Spinal cord (tissue), 9 donors: ENCODE measurements at regions not wholly inside any gene's neighbourhood (a gene's known extent, or its start where the extent isn't known, plus 50 kb on each side); places are given as distances from the start of the nearest gene placed in this dataset.

Experiments
- DNase-seq, 6 donors: peaks; one replicate each; pipeline versions ENCODE4 v3.0.0 to v3.0.0-alpha.2; 2013 to 2015; ENCODE audit warnings: low spot score in 6 of 6, low read depth in 4 of 6
- H3K27ac ChIP-seq: one replicate; pipeline ENCODE4 v1.5.1; 2013; ENCODE audit warnings: low read depth, low read length, control low read depth
- H3K27me3 ChIP-seq: one replicate; pipeline ENCODE4 v1.6.1; 2013; ENCODE audit warnings: low read length; ENCODE audit not compliant: control insufficient read depth, insufficient read depth
- H3K36me3 ChIP-seq: one replicate; pipeline ENCODE4 v1.6.1; 2013; ENCODE audit warnings: low read length; ENCODE audit not compliant: control insufficient read depth, insufficient read depth
- H3K4me1 ChIP-seq: one replicate; pipeline ENCODE4 v1.6.1; 2013; ENCODE audit warnings: low read length; ENCODE audit not compliant: control insufficient read depth, insufficient read depth
- H3K4me3 ChIP-seq: one replicate; pipeline ENCODE4 v1.5.1; 2013; ENCODE audit warnings: low read depth, low read length, control low read depth
- H3K9me3 ChIP-seq: one replicate; pipeline ENCODE4 v1.6.1; 2013; ENCODE audit warnings: low read length; ENCODE audit not compliant: control insufficient read depth, insufficient read depth
- WGBS: methylation state at CpG from one replicate; pipeline ENCODE4 v1.1.5; 2013; ENCODE audit warnings: missing lambda C conversion rate; ENCODE audit not compliant: insufficient coverage; 5-methylcytosine and 5-hydroxymethylcytosine counted together
- donor health status: healthy.

GRCh38 chr16:9203956-9204355, 112.5 kb downstream of the HAPSTR1 start:
- DNase-seq, result no peak
- H3K4me3 ChIP-seq, result no peak overlapping the region
- no peaks in the 10 kb centered on the region for H3K36me3 ChIP-seq
- H3K27ac ChIP-seq, result no peak overlapping the region
- 100% methylated on average over 6 of the region's 10 CpGs for WGBS
- H3K9me3 ChIP-seq, result no peaks in the 10 kb centered on the region
- H3K4me1 ChIP-seq, result no peaks in the 10 kb centered on the region
- no peaks in the 10 kb centered on the region for H3K27me3 ChIP-seq

- Histone ChIP-seq H3K36me3 (no peaks in the 10 kb centered on the region), H3K27ac (no peak overlapping the region), H3K4me1 (no peaks in the 10 kb centered on the region), H3K9me3 (no peaks in the 10 kb centered on the region), H3K27me3 (no peaks in the 10 kb centered on the region), H3K4me3 (no peak overlapping the region)
- DNase-seq, result no peak
- WGBS, result 0% methylated on average over 1 of the region's 2 CpGs
Measured at GRCh38 chr16:9205661-9206060, 114.2 kb downstream of the HAPSTR1 start.

GRCh38 chr16:9206156-9206555, 114.7 kb downstream of the HAPSTR1 start:
- H3K27ac ChIP-seq, result no peak overlapping the region
- no peak overlapping the region for H3K4me3 ChIP-seq
- DNase-seq, result peak in 1 of 6 donors; percentile 6
- no peaks in the 10 kb centered on the region for H3K4me1 ChIP-seq
- no peaks in the 10 kb centered on the region for H3K9me3 ChIP-seq
- 55% methylated on average over 1 of the region's 3 CpGs for WGBS
- no peaks in the 10 kb centered on the region for H3K36me3 ChIP-seq
- no peaks in the 10 kb centered on the region for H3K27me3 ChIP-seq

DNA sequence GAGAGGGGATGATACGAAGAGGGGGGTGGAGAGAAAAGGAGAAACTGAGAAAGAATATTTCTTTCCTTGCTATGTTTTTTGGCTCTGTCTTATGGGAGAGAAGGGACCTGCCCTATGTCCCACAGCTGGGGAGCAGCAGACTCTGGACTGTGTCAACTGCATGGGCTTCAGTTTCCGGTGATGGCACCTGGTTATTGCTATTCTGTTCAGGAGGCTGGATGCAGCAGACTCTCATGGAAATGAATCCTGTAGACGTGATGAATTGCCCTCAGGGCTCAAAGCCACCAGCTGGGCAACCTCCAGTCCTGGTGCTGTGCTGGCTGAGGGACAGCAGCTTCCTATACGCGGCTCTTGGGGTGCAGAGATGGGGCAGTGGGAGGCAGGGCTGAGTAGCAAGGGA, 121.2 kb downstream of the HAPSTR1 start:
- Histone ChIP-seq H3K27ac (no peak overlapping the region), H3K27me3 (no peaks in the 10 kb centered on the region), H3K36me3 (no peaks in the 10 kb centered on the region), H3K4me3 (no peak overlapping the region), H3K4me1 (no peaks in the 10 kb centered on the region), H3K9me3 (no peaks in the 10 kb centered on the region)
- no peak for DNase-seq
- 61% methylated on average over 5 of the region's 5 CpGs for WGBS

DNA sequence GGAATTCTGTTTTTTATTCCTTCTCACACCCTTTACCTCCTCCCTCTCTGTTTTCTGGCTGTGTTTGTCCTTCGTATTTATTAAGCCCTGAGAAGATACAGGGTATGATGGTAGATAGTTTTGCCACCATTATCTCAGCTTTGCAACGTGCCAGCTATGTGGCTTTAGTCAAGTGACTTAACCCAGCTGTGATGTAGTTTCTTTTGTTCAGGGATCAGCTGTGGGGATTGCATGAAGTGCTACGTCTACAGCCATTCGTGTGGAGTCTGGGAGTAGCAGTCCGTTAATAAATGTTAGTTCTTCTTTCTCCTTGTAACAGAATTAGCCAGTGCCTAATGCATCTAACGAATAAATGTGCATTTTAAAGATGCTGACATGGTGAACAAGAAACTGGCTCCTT, 128.4 kb downstream of the HAPSTR1 start:
- H3K4me1 ChIP-seq, result no peaks in the 10 kb centered on the region
- 11% methylated on average over 3 of the region's 6 CpGs for WGBS
- H3K9me3 ChIP-seq, result peaks cover 3% of the 10 kb centered on the region
- H3K4me3 ChIP-seq, result no peak overlapping the region
- no peak overlapping the region for H3K27ac ChIP-seq
- H3K36me3 ChIP-seq, result no peaks in the 10 kb centered on the region
- H3K27me3 ChIP-seq, result no peaks in the 10 kb centered on the region
- peak in 2 of 6 donors; percentile 44 to 65 for DNase-seq

DNA sequence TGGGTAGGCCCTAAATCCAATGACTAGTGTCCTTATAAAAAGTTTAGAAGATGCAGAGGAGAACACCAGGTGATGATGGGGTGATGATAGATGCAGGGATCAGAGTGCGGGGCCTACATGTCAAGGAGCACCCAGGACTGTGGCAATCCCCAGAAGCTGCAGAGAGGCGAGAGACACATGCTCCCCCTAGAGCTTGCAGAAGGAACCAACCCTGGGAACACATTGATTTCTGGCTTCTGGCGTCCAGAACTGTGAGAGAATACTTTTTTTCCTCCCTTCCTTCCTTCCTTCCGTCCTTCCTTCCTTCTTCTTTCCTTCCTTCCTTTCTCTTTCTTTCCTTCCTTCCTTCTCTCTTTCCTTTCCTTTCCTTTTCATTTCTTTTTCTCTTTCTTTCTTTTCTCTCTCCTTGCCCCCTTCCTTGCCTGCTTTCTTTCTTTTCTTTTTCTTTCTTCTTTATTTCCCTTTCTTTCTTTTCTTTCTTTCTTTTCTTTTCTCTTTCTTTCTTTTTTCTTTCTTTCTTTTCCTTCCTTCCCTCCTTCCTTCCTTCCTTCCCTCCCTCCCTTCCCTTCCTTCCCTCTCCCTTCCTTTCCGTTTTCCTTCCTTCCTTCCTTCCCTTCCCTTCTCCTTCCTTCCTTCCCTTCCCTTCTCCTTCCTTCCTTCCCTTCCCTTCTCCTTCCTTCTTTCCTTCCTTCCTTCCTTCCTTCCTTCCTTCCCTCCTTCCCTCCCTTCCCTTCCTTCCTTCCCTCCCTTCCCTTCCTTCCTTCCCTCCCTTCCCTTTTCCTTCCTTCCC, 134.3 kb downstream of the HAPSTR1 start:
- no peak for DNase-seq
- H3K27me3 ChIP-seq, result no peaks in the 10 kb centered on the region
- H3K27ac ChIP-seq, result no peak overlapping the region
- no peaks in the 10 kb centered on the region for H3K4me1 ChIP-seq
- WGBS, result 49% methylated on average over 5 of the region's 5 CpGs
- H3K4me3 ChIP-seq, result no peak overlapping the region
- H3K9me3 ChIP-seq, result peaks cover 3% of the 10 kb centered on the region
- H3K36me3 ChIP-seq, result no peaks in the 10 kb centered on the region

DNA sequence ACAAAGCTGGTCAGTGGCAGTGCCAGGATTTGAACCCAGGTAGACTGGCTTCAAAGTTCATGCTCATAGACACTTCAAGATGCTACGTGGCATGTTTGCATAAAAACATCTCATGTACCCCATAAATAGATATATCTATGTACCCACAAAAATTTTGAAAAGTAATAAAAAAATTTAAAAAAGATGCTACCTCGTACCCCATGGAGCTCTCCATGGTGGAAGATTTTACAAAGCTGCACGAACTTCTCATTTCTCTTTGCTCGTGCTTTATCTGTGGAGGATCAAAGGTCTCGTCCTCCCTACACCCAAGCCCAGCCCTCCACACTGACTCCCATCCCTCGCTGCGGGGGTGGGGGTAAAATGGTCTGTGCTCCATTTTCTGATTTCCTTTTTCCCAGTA, 135.5 kb downstream of the HAPSTR1 start:
- H3K9me3 ChIP-seq, result peaks cover 3% of the 10 kb centered on the region
- no peak overlapping the region for H3K4me3 ChIP-seq
- no CpG with 5 or more reads among the region's 7 CpGs for WGBS
- no peaks in the 10 kb centered on the region for H3K4me1 ChIP-seq
- no peak overlapping the region for H3K27ac ChIP-seq
- no peaks in the 10 kb centered on the region for H3K27me3 ChIP-seq
- no peak for DNase-seq
- no peaks in the 10 kb centered on the region for H3K36me3 ChIP-seq

- peak in 1 of 6 donors; percentile 41 for DNase-seq
- H3K4me1 ChIP-seq, result no peaks in the 10 kb centered on the region
- no peak overlapping the region for H3K4me3 ChIP-seq
- no peaks in the 10 kb centered on the region for H3K27me3 ChIP-seq
- WGBS, result 83% methylated on average over 1 of the region's 2 CpGs
- no peaks in the 10 kb centered on the region for H3K36me3 ChIP-seq
- H3K9me3 ChIP-seq, result no peaks in the 10 kb centered on the region
- no peak overlapping the region for H3K27ac ChIP-seq
Measured at GRCh38 chr16:9231039-9231438, 139.6 kb downstream of the HAPSTR1 start.

GRCh38 chr16:9232102-9232770, 140.8 kb downstream of the HAPSTR1 start:
- Histone ChIP-seq H3K36me3 (no peaks in the 10 kb centered on the region), H3K9me3 (no peaks in the 10 kb centered on the region), H3K4me1 (no peaks in the 10 kb centered on the region), H3K4me3 (no peak overlapping the region), H3K27ac (no peak overlapping the region), H3K27me3 (no peaks in the 10 kb centered on the region)
- 7% methylated on average over 2 of the region's 5 CpGs for WGBS
- DNase-seq, result peak in 2 of 6 donors; percentile 21 to 31

DNA sequence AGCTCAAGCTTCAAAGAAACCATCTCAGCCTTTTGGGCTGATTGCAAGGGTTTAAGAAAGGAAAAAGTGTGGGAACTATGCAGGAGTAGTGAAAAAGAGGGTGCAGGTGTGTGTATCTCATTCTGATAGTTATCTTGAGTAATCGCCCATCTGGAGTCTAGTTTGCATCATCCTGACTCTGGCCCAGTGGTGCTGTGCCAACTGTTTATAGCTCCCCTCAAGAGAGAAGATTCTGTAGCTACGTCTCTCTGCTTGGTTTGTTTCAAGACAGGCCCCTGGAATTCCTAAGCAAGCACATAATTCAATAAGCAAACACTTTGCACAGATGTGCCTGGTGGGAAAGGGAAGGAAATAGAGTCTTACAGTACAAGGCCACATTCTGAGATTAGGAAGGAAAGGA, 144.4 kb downstream of the HAPSTR1 start:
- Histone ChIP-seq H3K4me1 (no peaks in the 10 kb centered on the region), H3K36me3 (no peaks in the 10 kb centered on the region), H3K27me3 (no peaks in the 10 kb centered on the region), H3K27ac (no peak overlapping the region), H3K4me3 (no peak overlapping the region), H3K9me3 (no peaks in the 10 kb centered on the region)
- 63% methylated on average over 1 of the region's 2 CpGs for WGBS
- peak in 2 of 6 donors; percentile 18 to 77 for DNase-seq
